ENCODE measurements at regions not wholly inside any gene's neighbourhood (a gene's known extent, or its start where the extent isn't known, plus 50 kb on each side); places are given as distances from the start of the nearest gene placed in this dataset.

- BruUV-seq (replicated peaks) = no TSS peak
- TF ChIP-seq ZC3H4 (CRISPR knock-in tag; IDR thresholded peaks at IDR 0.05; ENCODE audit: borderline replicate concordance) (no peak), UBTF (IDR thresholded peaks at IDR 0.05; ENCODE audit: borderline replicate concordance in 1 of 2, low read depth in 2 of 2, low read length in 2 of 2) (no peak), NKRF (IDR thresholded peaks at IDR 0.05; ENCODE audit: borderline replicate concordance) (no peak), SLC30A9 (CRISPR knock-in tag; IDR thresholded peaks at IDR 0.05) (0 out of 2 replicates have a peak, but pooled peaks have one; percentile 29), ZC3H8 (IDR thresholded peaks at IDR 0.05) (no peak), ZNF561 (CRISPR knock-in tag; conservative IDR thresholded peaks at IDR 0.05) (0 out of 2 replicates have a peak, but pooled peaks have one; percentile 12), KDM4B (IDR thresholded peaks at IDR 0.05; ENCODE audit: borderline replicate concordance in 2 of 2, low read depth in 1 of 2) (no peak), DMBX1 (CRISPR knock-in tag; IDR thresholded peaks at IDR 0.05; ENCODE audit: borderline replicate concordance) (peak; percentile 98), HOXB6 (CRISPR knock-in tag; IDR thresholded peaks at IDR 0.05; ENCODE audit: borderline replicate concordance) (peak; percentile 94), THRB (CRISPR knock-in tag; conservative IDR thresholded peaks at IDR 0.05) (peak; percentile 97), BRD9 (IDR thresholded peaks at IDR 0.05; ENCODE audit: low read depth, partially characterized antibody) (no peak), TEAD2 (tag; IDR thresholded peaks at IDR 0.05) (peak; percentile 98), ZFP30 (CRISPR knock-in tag; IDR thresholded peaks at IDR 0.05; ENCODE audit: borderline replicate concordance) (no peak)
- TF ChIP-seq, protein P1, sequence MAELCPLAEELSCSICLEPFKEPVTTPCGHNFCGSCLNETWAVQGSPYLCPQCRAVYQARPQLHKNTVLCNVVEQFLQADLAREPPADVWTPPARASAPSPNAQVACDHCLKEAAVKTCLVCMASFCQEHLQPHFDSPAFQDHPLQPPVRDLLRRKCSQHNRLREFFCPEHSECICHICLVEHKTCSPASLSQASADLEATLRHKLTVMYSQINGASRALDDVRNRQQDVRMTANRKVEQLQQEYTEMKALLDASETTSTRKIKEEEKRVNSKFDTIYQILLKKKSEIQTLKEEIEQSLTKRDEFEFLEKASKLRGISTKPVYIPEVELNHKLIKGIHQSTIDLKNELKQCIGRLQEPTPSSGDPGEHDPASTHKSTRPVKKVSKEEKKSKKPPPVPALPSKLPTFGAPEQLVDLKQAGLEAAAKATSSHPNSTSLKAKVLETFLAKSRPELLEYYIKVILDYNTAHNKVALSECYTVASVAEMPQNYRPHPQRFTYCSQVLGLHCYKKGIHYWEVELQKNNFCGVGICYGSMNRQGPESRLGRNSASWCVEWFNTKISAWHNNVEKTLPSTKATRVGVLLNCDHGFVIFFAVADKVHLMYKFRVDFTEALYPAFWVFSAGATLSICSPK (IDR thresholded peaks at IDR 0.05; ENCODE audit: borderline replicate concordance) = no peak
Observed at GRCh38 chr2:47297767-47298425, 71.2 kb upstream of the EPCAM start.

More at GRCh38 chr2:47297767-47298425, 71.2 kb upstream of the EPCAM start:
- H4K20me1 ChIP-seq (replicated peaks; ENCODE audit: control insufficient read depth, insufficient read depth, low read length) = no peaks in the 10 kb centered on the region
- ATAC-seq = peak; percentile 78
- 18% methylated on average over 7 of the region's 7 CpGs for WGBS (ENCODE audit: insufficient coverage, low coverage, missing lambda C conversion rate)
- no peaks in the 10 kb centered on the region for H3K36me3 ChIP-seq (ENCODE audit: control insufficient read depth, insufficient read depth, low read length)
- intact Hi-C loops (cut with micrococcal nuclease) = no loop called here
- CTCF ChIA-PET (ENCODE audit: low intra/inter-chr PET ratio) = no interaction called here
- no peak overlapping the region; the same call in 1 of the 2 replicates for H3K4me2 ChIP-seq (ENCODE audit: insufficient read depth, low read length)
- no peak overlapping the region for H3K4me3 ChIP-seq
- no peaks in the 10 kb centered on the region for H3K9me1 ChIP-seq (ENCODE audit: control insufficient read depth, insufficient read depth, low read length)
- POLR2A ChIA-PET = interaction anchor here (0.8 kb wide), 1 partner anchor 47 kb away, joined by 4 read pairs; no protein-coding TSS in a partner anchor
- DNase-seq (ENCODE audit: extremely low read depth in 1 of 4, low spot score in 3 of 4) = peak in 1 of 4 experiments; percentile 92
- in situ Hi-C loops (cut with MboI) = no loop called here
- H3K9me3 ChIP-seq (replicated peaks; ENCODE audit: control insufficient read depth, insufficient read depth, low read depth, low read length) = no peaks in the 10 kb centered on the region
- H3K79me2 ChIP-seq (ENCODE audit: control insufficient read depth, insufficient read depth, low read length) = no peaks in the 10 kb centered on the region
- peak; percentile 60 for FAIRE-seq
- peak overlapping the region; percentile 43; the same call in 1 of the 3 replicates for H3K27ac ChIP-seq (ENCODE audit: extremely low read depth, low read depth, low read length)
- peaks cover 0 to 6% of the 10 kb centered on the region in 2 experiments; a peak in 1 of 5 replicates for H3K27me3 ChIP-seq (ENCODE audit: control insufficient read depth in 2 of 2, insufficient read depth in 2 of 2, low read length in 2 of 2)
- peak overlapping the region; percentile 30 for H2AFZ ChIP-seq (ENCODE audit: low read depth, low read length)
- H3K9ac ChIP-seq (ENCODE audit: insufficient read depth in 1 of 2, low read depth in 2 of 2, low read length in 2 of 2) = no peak overlapping the region
- peaks cover 2 to 11% of the 10 kb centered on the region in 2 experiments; a peak in 4 of 5 replicates for H3K4me1 ChIP-seq (replicated peaks in 1 of 2; ENCODE audit: control insufficient read depth in 2 of 2, insufficient read depth in 2 of 2, low read length in 2 of 2)

All from K562 (cell line).